ENCODE measurements at regions not wholly inside any gene's neighbourhood (a gene's known extent, or its start where the extent isn't known, plus 50 kb on each side); places are given as distances from the start of the nearest gene placed in this dataset.

GRCh38 chr3:118097226-118097625 lies 937.4 kb downstream of the IGSF11 start:
- no peak for TF ChIP-seq CTCF (conservative IDR thresholded peaks at IDR 0.05)
- TF ChIP-seq EZH2 (IDR thresholded peaks at IDR 0.05; ENCODE audit: low read depth): no peak

All from PC-9 (cell line).